Breast epithelium (tissue), 3 donors: ENCODE measurements at regions not wholly inside any gene's neighbourhood (a gene's known extent, or its start where the extent isn't known, plus 50 kb on each side); places are given as distances from the start of the nearest gene placed in this dataset.

Source experiments
- CTCF ChIP-seq, 3 donors: fragments of 450-650 bp; IDR thresholded peaks; one replicate each; pipeline ENCODE4 v1.5.1; 2016 to 2017; ENCODE audit warnings: antibody characterized with exemption in 3 of 3, mild to moderate bottlenecking in 3 of 3, moderate library complexity in 3 of 3
- POLR2A ChIP-seq: fragments of 450-650 bp; IDR thresholded peaks from one replicate; pipeline ENCODE4 v1.6.1; 2016; ENCODE audit warnings: antibody characterized with exemption, mild to moderate bottlenecking, moderate library complexity

GRCh38 chr4:54493862-54494261, 163.9 kb upstream of the KIT start:
- TF ChIP-seq CTCF (IDR thresholded peaks at IDR 0.05) = no peak
- TF ChIP-seq POLR2A = no peak
